HL-60 (cell line): ENCODE measurements at regions not wholly inside any gene's neighbourhood (a gene's known extent, or its start where the extent isn't known, plus 50 kb on each side); places are given as distances from the start of the nearest gene placed in this dataset.

Source experiments
- POLR2AphosphoS5 ChIP-seq: IDR thresholded peaks from 2 replicates; pipeline ENCODE4 v1.6.1; 2012; ENCODE audit warnings: low read depth
- TF ChIP-seq, protein P1 (sequence below): IDR thresholded peaks from one replicate; pipeline ENCODE4 v1.5.1; 2011; ENCODE audit warnings: low read length, control low read depth, inconsistent platforms; ENCODE audit not compliant: insufficient read depth

DNA sequence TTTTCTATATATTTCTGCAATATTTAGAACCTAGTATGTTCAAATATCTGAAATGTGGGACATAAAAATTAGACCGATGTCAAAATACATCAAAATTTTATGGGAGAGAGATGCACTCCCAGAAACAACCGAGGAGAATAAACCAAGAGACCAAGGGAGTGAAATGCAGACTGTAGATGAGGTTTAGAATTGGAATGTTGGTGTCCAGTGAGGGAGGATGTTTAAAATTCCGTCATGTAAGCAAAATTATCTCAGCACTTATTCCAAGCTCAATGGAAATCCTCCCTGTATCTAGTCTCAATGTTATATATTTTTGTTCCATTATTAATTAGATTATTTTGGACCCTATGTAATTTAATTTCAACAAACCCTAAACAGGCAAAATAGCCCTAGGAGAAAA is 61.9 kb upstream of the MAGI2 start:
- TF ChIP-seq, protein P1, sequence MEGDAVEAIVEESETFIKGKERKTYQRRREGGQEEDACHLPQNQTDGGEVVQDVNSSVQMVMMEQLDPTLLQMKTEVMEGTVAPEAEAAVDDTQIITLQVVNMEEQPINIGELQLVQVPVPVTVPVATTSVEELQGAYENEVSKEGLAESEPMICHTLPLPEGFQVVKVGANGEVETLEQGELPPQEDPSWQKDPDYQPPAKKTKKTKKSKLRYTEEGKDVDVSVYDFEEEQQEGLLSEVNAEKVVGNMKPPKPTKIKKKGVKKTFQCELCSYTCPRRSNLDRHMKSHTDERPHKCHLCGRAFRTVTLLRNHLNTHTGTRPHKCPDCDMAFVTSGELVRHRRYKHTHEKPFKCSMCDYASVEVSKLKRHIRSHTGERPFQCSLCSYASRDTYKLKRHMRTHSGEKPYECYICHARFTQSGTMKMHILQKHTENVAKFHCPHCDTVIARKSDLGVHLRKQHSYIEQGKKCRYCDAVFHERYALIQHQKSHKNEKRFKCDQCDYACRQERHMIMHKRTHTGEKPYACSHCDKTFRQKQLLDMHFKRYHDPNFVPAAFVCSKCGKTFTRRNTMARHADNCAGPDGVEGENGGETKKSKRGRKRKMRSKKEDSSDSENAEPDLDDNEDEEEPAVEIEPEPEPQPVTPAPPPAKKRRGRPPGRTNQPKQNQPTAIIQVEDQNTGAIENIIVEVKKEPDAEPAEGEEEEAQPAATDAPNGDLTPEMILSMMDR, result no peak
- no peak for TF ChIP-seq POLR2AphosphoS5
